ENCODE measurements at regions not wholly inside any gene's neighbourhood (a gene's known extent, or its start where the extent isn't known, plus 50 kb on each side); places are given as distances from the start of the nearest gene placed in this dataset.

GRCh38 chr6:164303102-164303964 is 888.8 kb downstream of the QKI start:
- Histone ChIP-seq H3K79me2 (ENCODE audit: insufficient read depth, low read length) (no peaks in the 10 kb centered on the region), H3F3A (ENCODE audit: low read depth) (no peaks in the 10 kb centered on the region), H3K4me3 (ENCODE audit: low read length, poor library complexity, severe bottlenecking) (no peak overlapping the region), H2AFZ (ENCODE audit: low read length) (no peak overlapping the region), H3K36me3 (ENCODE audit: insufficient read depth, low read length) (no peaks in the 10 kb centered on the region), H3K9ac (ENCODE audit: low read depth, low read length, poor library complexity, severe bottlenecking) (no peak overlapping the region), H3K27me3 (ENCODE audit: insufficient read depth, low read length, poor library complexity, severe bottlenecking) (no peaks in the 10 kb centered on the region), H3K4me1 (ENCODE audit: insufficient read depth, low read length, poor library complexity, severe bottlenecking) (no peaks in the 10 kb centered on the region), H4K20me1 (ENCODE audit: insufficient read depth, low read length, poor library complexity, severe bottlenecking) (no peaks in the 10 kb centered on the region), H3K4me2 (ENCODE audit: low read depth, low read length, poor library complexity, severe bottlenecking) (no peak overlapping the region), H3K9me2 (replicated peaks; ENCODE audit: low read depth, low read length) (no peaks in the 10 kb centered on the region), H3K9me3 (ENCODE audit: insufficient read depth, low read depth, low read length) (0 out of 2 replicates have a peak, but pooled peaks cover 2% of the 10 kb centered on the region)
- no peak for TF ChIP-seq EZH2phosphoT487 (IDR thresholded peaks at IDR 0.05; ENCODE audit: borderline replicate concordance)
- no peak for TF ChIP-seq CTCF (conservative IDR thresholded peaks at IDR 0.05; ENCODE audit: low read length)

- no peaks in the 10 kb centered on the region for H3F3A ChIP-seq (ENCODE audit: low read depth)
- TF ChIP-seq EZH2phosphoT487 (IDR thresholded peaks at IDR 0.05; ENCODE audit: borderline replicate concordance) (no peak), CTCF (conservative IDR thresholded peaks at IDR 0.05; ENCODE audit: low read length) (no peak)
- no peaks in the 10 kb centered on the region for H3K9me3 ChIP-seq (ENCODE audit: insufficient read depth, low read depth, low read length)
- H2AFZ ChIP-seq (ENCODE audit: low read length): no peak overlapping the region
- no peaks in the 10 kb centered on the region for H3K4me1 ChIP-seq (ENCODE audit: insufficient read depth, low read length, poor library complexity, severe bottlenecking)
- H3K36me3 ChIP-seq (ENCODE audit: insufficient read depth, low read length): no peaks in the 10 kb centered on the region
- H3K9me2 ChIP-seq (replicated peaks; ENCODE audit: low read depth, low read length): no peaks in the 10 kb centered on the region
- no peak overlapping the region for H3K4me2 ChIP-seq (ENCODE audit: low read depth, low read length, poor library complexity, severe bottlenecking)
- no peak overlapping the region for H3K4me3 ChIP-seq (ENCODE audit: low read length, poor library complexity, severe bottlenecking)
- H3K27me3 ChIP-seq (ENCODE audit: insufficient read depth, low read length, poor library complexity, severe bottlenecking): no peaks in the 10 kb centered on the region
- no peak overlapping the region for H3K9ac ChIP-seq (ENCODE audit: low read depth, low read length, poor library complexity, severe bottlenecking)
- H3K79me2 ChIP-seq (ENCODE audit: insufficient read depth, low read length): no peaks in the 10 kb centered on the region
- H4K20me1 ChIP-seq (ENCODE audit: insufficient read depth, low read length, poor library complexity, severe bottlenecking): no peaks in the 10 kb centered on the region
Measured at GRCh38 chr6:164296411-164296810, 881.9 kb downstream of the QKI start.

- no peaks in the 10 kb centered on the region for H3K9me3 ChIP-seq (ENCODE audit: insufficient read depth, low read depth, low read length)
- H3K9ac ChIP-seq (ENCODE audit: low read depth, low read length, poor library complexity, severe bottlenecking): no peak overlapping the region
- H3K36me3 ChIP-seq (ENCODE audit: insufficient read depth, low read length): no peaks in the 10 kb centered on the region
- H3K9me2 ChIP-seq (replicated peaks; ENCODE audit: low read depth, low read length): no peaks in the 10 kb centered on the region
- no peaks in the 10 kb centered on the region for H3K79me2 ChIP-seq (ENCODE audit: insufficient read depth, low read length)
- H4K20me1 ChIP-seq (ENCODE audit: insufficient read depth, low read length, poor library complexity, severe bottlenecking): no peaks in the 10 kb centered on the region
- H3K4me3 ChIP-seq (ENCODE audit: low read length, poor library complexity, severe bottlenecking): no peak overlapping the region
- no peaks in the 10 kb centered on the region for H3K27me3 ChIP-seq (ENCODE audit: insufficient read depth, low read length, poor library complexity, severe bottlenecking)
- H2AFZ ChIP-seq (ENCODE audit: low read length): no peak overlapping the region
- H3F3A ChIP-seq (ENCODE audit: low read depth): no peaks in the 10 kb centered on the region
- no peaks in the 10 kb centered on the region for H3K4me1 ChIP-seq (ENCODE audit: insufficient read depth, low read length, poor library complexity, severe bottlenecking)
- H3K4me2 ChIP-seq (ENCODE audit: low read depth, low read length, poor library complexity, severe bottlenecking): no peak overlapping the region
- TF ChIP-seq CTCF (conservative IDR thresholded peaks at IDR 0.05; ENCODE audit: low read length): no peak
Measured at GRCh38 chr6:164294047-164294784, 879.7 kb downstream of the QKI start.
